Peyer's patch (tissue), 4 donors: ENCODE measurements at regions not wholly inside any gene's neighbourhood (a gene's known extent, or its start where the extent isn't known, plus 50 kb on each side); places are given as distances from the start of the nearest gene placed in this dataset.

Experiments used
- CTCF ChIP-seq, 6 experiments: fragments of 450-650 bp in 4 of 6; fragments of 200-600 bp in 2 of 6; sonication (generic) in 1 of 6; IDR thresholded peaks; one replicate each; pipeline ENCODE4 v1.5.1; 2017 to 2019; ENCODE audit warnings: antibody characterized with exemption in 6 of 6, mild to moderate bottlenecking in 3 of 6, moderate library complexity in 1 of 6
- POLR2A ChIP-seq, 2 donors: fragments of 450-650 bp; IDR thresholded peaks; one replicate each; pipeline ENCODE4 v1.5.1; 2017; ENCODE audit warnings: antibody characterized with exemption in 2 of 2, mild to moderate bottlenecking in 2 of 2, moderate library complexity in 2 of 2

- TF ChIP-seq CTCF (IDR thresholded peaks at IDR 0.05) (no peak), POLR2A (IDR thresholded peaks at IDR 0.05) (no peak)
These were observed 276.1 kb downstream of the RPS6KC1 start for GRCh38 chr1:213327017-213327667.
